WERI-Rb-1 (cell line): ENCODE measurements at regions not wholly inside any gene's neighbourhood (a gene's known extent, or its start where the extent isn't known, plus 50 kb on each side); places are given as distances from the start of the nearest gene placed in this dataset.

Experiments
- DNase-seq: peaks from one replicate; pipeline ENCODE4 v3.0.0-alpha.2; 2020
- H3K27ac ChIP-seq: fragments of 250-450 bp; sonication (Bioruptor Pico); 2 replicates; pipeline ENCODE4 v1.5.1; 2020; ENCODE audit warnings: mild to moderate bottlenecking, moderate library complexity
- H3K27me3 ChIP-seq: fragments of 250-450 bp; sonication (Bioruptor Pico); 2 replicates; pipeline ENCODE4 v1.5.1; 2021; ENCODE audit warnings: mild to moderate bottlenecking, low read depth, moderate library complexity; ENCODE audit not compliant: insufficient read depth, severe bottlenecking
- H3K36me3 ChIP-seq: fragments of 250-450 bp; sonication (Bioruptor Pico); 2 replicates; pipeline ENCODE4 v1.5.1; 2020; ENCODE audit warnings: mild to moderate bottlenecking, moderate library complexity
- H3K4me3 ChIP-seq: 2 replicates; pipeline ENCODE4 v1.5.1; 2011; ENCODE audit warnings: low read depth, mild to moderate bottlenecking, control low read depth, low read length
- H3K9me3 ChIP-seq: fragments of 250-450 bp; sonication (Bioruptor Pico); 2 replicates; pipeline ENCODE4 v1.5.1; 2021; ENCODE audit warnings: mild to moderate bottlenecking, moderate library complexity; ENCODE audit not compliant: severe bottlenecking
- TF ChIP-seq, protein P1 (sequence below): IDR thresholded peaks from 2 replicates; pipeline ENCODE4 v1.5.1; 2011; ENCODE audit warnings: low read depth, mild to moderate bottlenecking, control low read depth, inconsistent platforms, low read length

DNA sequence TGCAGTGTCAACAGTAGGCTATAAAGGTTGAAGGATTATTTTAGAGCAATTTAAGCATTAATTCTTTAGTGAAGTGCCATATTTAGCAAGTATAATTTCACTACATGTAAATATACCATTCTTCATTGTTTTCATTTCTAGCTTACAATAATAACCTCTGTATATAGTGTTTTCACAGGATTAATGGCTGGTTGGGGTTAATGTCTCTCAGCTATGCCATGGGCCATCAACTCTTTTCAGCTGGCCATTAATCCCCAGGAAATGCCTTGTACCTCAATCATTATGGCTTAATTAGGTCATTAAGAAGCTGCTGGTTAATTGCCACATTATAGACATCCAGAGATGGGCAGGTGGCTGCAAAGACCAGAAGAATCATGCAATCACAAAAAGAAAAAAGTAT, 715.1 kb downstream of the MAT2B start:
- Histone ChIP-seq H3K27ac (no peak overlapping the region), H3K27me3 (no peaks in the 10 kb centered on the region), H3K4me3 (no peak overlapping the region), H3K9me3 (no peaks in the 10 kb centered on the region), H3K36me3 (no peaks in the 10 kb centered on the region)
- no peak for DNase-seq
- TF ChIP-seq, protein P1, sequence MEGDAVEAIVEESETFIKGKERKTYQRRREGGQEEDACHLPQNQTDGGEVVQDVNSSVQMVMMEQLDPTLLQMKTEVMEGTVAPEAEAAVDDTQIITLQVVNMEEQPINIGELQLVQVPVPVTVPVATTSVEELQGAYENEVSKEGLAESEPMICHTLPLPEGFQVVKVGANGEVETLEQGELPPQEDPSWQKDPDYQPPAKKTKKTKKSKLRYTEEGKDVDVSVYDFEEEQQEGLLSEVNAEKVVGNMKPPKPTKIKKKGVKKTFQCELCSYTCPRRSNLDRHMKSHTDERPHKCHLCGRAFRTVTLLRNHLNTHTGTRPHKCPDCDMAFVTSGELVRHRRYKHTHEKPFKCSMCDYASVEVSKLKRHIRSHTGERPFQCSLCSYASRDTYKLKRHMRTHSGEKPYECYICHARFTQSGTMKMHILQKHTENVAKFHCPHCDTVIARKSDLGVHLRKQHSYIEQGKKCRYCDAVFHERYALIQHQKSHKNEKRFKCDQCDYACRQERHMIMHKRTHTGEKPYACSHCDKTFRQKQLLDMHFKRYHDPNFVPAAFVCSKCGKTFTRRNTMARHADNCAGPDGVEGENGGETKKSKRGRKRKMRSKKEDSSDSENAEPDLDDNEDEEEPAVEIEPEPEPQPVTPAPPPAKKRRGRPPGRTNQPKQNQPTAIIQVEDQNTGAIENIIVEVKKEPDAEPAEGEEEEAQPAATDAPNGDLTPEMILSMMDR = no peak

GRCh38 chr5:164224236-164224635, 718.8 kb downstream of the MAT2B start:
- no peaks in the 10 kb centered on the region for H3K36me3 ChIP-seq
- no peak for DNase-seq

GRCh38 chr5:164224772-164225171, 719.4 kb downstream of the MAT2B start:
- TF ChIP-seq, protein P1 = no peak
- H3K27me3 ChIP-seq = no peaks in the 10 kb centered on the region
- no peak overlapping the region for H3K27ac ChIP-seq
- H3K9me3 ChIP-seq = peaks cover 3% of the 10 kb centered on the region
- H3K4me3 ChIP-seq = no peak overlapping the region
- no peaks in the 10 kb centered on the region for H3K36me3 ChIP-seq
- DNase-seq = no peak

More at GRCh38 chr5:164224236-164224635, 718.8 kb downstream of the MAT2B start:
- peaks cover 3% of the 10 kb centered on the region for H3K9me3 ChIP-seq
- TF ChIP-seq, protein P1 = no peak
- H3K27me3 ChIP-seq = no peaks in the 10 kb centered on the region
- no peak overlapping the region for H3K4me3 ChIP-seq
- no peak overlapping the region for H3K27ac ChIP-seq

- Histone ChIP-seq H3K27ac (no peak overlapping the region), H3K27me3 (no peaks in the 10 kb centered on the region), H3K36me3 (no peaks in the 10 kb centered on the region), H3K4me3 (no peak overlapping the region), H3K9me3 (peaks cover 3% of the 10 kb centered on the region)
- DNase-seq = peak; percentile 8
- TF ChIP-seq, protein P1 = no peak
Observed at GRCh38 chr5:164230341-164230740, 724.9 kb downstream of the MAT2B start.

DNA sequence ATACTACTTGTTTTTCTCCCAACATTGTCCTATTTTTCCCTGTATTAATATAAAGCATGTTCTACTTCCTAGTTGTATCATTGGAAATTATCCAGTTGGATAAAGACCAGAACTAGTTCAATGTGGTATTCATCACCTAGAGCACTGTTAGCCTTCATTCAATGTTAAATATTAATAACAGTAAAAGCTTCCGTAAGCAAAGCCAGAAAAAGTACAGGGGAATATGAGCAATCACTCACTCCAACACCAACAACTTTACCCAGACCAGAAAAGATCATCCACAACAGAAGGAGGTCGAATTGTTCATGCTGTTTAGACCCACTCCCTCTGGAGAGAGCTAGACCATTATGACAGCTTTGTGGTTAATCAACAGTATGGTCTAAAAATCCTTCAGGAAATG, 728.4 kb downstream of the MAT2B start:
- Histone ChIP-seq H3K9me3 (peaks cover under 1% of the 10 kb centered on the region), H3K4me3 (no peak overlapping the region), H3K27ac (no peak overlapping the region), H3K27me3 (no peaks in the 10 kb centered on the region), H3K36me3 (no peaks in the 10 kb centered on the region)
- no peak for DNase-seq
- TF ChIP-seq, protein P1 = no peak

GRCh38 chr5:164234321-164234720, 728.9 kb downstream of the MAT2B start:
- Histone ChIP-seq H3K27me3 (no peaks in the 10 kb centered on the region), H3K4me3 (no peak overlapping the region), H3K9me3 (no peaks in the 10 kb centered on the region), H3K36me3 (no peaks in the 10 kb centered on the region), H3K27ac (no peak overlapping the region)
- DNase-seq = no peak
- TF ChIP-seq, protein P1 = no peak
